GM23338 (cell line): ENCODE measurements at regions not wholly inside any gene's neighbourhood (a gene's known extent, or its start where the extent isn't known, plus 50 kb on each side); places are given as distances from the start of the nearest gene placed in this dataset.

Source experiments
- ATAC-seq: fragments of 200-7000 bp; cut with Tn5 transposase; 3 replicates; pipeline ENCODE4 v1.9.1; 2020
- DNase-seq: peaks from one replicate; pipeline ENCODE4 v3.0.0-alpha.2; 2015; ENCODE audit warnings: low spot score
- H2AFZ ChIP-seq: fragments of 200-600 bp; sonication (generic); 2 replicates; pipeline ENCODE4 v1.8.0; 2016; ENCODE audit warnings: antibody characterized with exemption, mild to moderate bottlenecking, moderate library complexity
- H3F3A ChIP-seq: fragments of 200-600 bp; sonication (generic); replicated peaks from 2 replicates; pipeline ENCODE4 v1.8.0; 2017; ENCODE audit warnings: antibody characterized with exemption, mixed run types, low read depth
- H3K27ac ChIP-seq: fragments of 200-600 bp; sonication (generic); 2 replicates; pipeline ENCODE4 v1.6.1; 2016; ENCODE audit warnings: low read depth
- H3K27me3 ChIP-seq: fragments of 200-600 bp; sonication (generic); 2 replicates; pipeline ENCODE4 v1.8.0; 2016; ENCODE audit warnings: mild to moderate bottlenecking, mixed run types, moderate library complexity; ENCODE audit not compliant: insufficient read depth
- H3K36me3 ChIP-seq: fragments of 200-600 bp; sonication (generic); 2 replicates; pipeline ENCODE4 v1.8.0; 2016; ENCODE audit warnings: mild to moderate bottlenecking; ENCODE audit not compliant: insufficient read depth
- H3K4me1 ChIP-seq: fragments of 200-600 bp; sonication (generic); 2 replicates; pipeline ENCODE4 v1.8.0; 2016; ENCODE audit warnings: mild to moderate bottlenecking, moderate library complexity; ENCODE audit not compliant: insufficient read depth
- H3K4me2 ChIP-seq: fragments of 200-600 bp; sonication (generic); 2 replicates; pipeline ENCODE4 v1.7.1; 2017; ENCODE audit warnings: mixed run types
- H3K4me3 ChIP-seq: fragments of 200-600 bp; sonication (generic); 2 replicates; pipeline ENCODE4 v1.6.1; 2016; ENCODE audit warnings: mixed run types
- H3K79me2 ChIP-seq: fragments of 200-600 bp; sonication (generic); replicated peaks from 2 replicates; pipeline ENCODE4 v1.8.0; 2017; ENCODE audit warnings: mild to moderate bottlenecking; ENCODE audit not compliant: insufficient read depth
- H3K9me2 ChIP-seq: fragments of 200-600 bp; sonication (generic); 2 replicates; pipeline ENCODE4 v1.8.0; 2017; ENCODE audit not compliant: insufficient read depth
- H4K20me1 ChIP-seq: fragments of 200-600 bp; sonication (generic); replicated peaks from 2 replicates; pipeline ENCODE4 v1.8.0; 2017; ENCODE audit warnings: mild to moderate bottlenecking; ENCODE audit not compliant: insufficient read depth
- H3K27ac Mint-ChIP-seq: 2 replicates; pipeline ENCODE4 v1.8.0; 2020; ENCODE audit warnings: inconsistent platforms, mild to moderate bottlenecking, moderate library complexity, mixed read lengths
- H3K27me3 Mint-ChIP-seq: 3 replicates; pipeline ENCODE4 v1.8.0; 2022; ENCODE audit warnings: low read depth, mild to moderate bottlenecking, moderate library complexity, mixed read lengths, inconsistent platforms; ENCODE audit not compliant: insufficient read depth, poor library complexity
- H3K36me3 Mint-ChIP-seq: 3 replicates; pipeline ENCODE4 v1.8.0; 2021; ENCODE audit warnings: low read depth, mild to moderate bottlenecking, inconsistent platforms, moderate library complexity, mixed read lengths
- H3K4me1 Mint-ChIP-seq: 3 replicates; pipeline ENCODE4 v1.8.0; 2020; ENCODE audit warnings: mild to moderate bottlenecking, inconsistent platforms, mixed read lengths
- H3K4me3 Mint-ChIP-seq: 3 replicates; pipeline ENCODE4 v1.8.0; 2021; ENCODE audit warnings: moderate library complexity, mild to moderate bottlenecking, inconsistent platforms, mixed read lengths
- H3K9me3 Mint-ChIP-seq: 3 replicates; pipeline ENCODE4 v1.8.0; 2020; ENCODE audit warnings: moderate library complexity, mild to moderate bottlenecking, inconsistent platforms, mixed read lengths
- CREB1 ChIP-seq: fragments of 250-450 bp; sonication (Bioruptor Pico); IDR thresholded peaks from 2 replicates; pipeline ENCODE4 v1.5.0; 2020; ENCODE audit warnings: low read depth, mild to moderate bottlenecking, moderate library complexity
- EZH2 ChIP-seq: fragments of 200-600 bp; sonication (generic); IDR thresholded peaks from one replicate; pipeline ENCODE4 v1.8.0; 2017; ENCODE audit warnings: antibody characterized with exemption, mild to moderate bottlenecking, low read depth; ENCODE audit not compliant: unreplicated experiment
- EZH2phosphoT487 ChIP-seq: fragments of 200-600 bp; sonication (generic); IDR thresholded peaks from one replicate; pipeline ENCODE4 v1.8.1; 2018; ENCODE audit warnings: antibody characterized with exemption; ENCODE audit not compliant: unreplicated experiment
- JUNB ChIP-seq: IDR thresholded peaks from one replicate; pipeline ENCODE4 v1.6.1; 2016; ENCODE audit warnings: antibody characterized with exemption; ENCODE audit not compliant: unreplicated experiment
- NANOG ChIP-seq: IDR thresholded peaks from 2 replicates; pipeline ENCODE4 v1.6.1; 2016; ENCODE audit warnings: antibody characterized with exemption, borderline replicate concordance
- POLR2AphosphoS5 ChIP-seq: IDR thresholded peaks from 2 replicates; pipeline ENCODE4 v1.6.1; 2016; ENCODE audit warnings: antibody characterized with exemption, low read depth
- STAT1 ChIP-seq: IDR thresholded peaks from one replicate; pipeline ENCODE4 v1.6.1; 2016; ENCODE audit warnings: antibody characterized with exemption; ENCODE audit not compliant: unreplicated experiment
- ZNF114 ChIP-seq: fragments of 250-450 bp; sonication (Bioruptor Pico); IDR thresholded peaks from 2 replicates; pipeline ENCODE4 v1.5.0; 2020; ENCODE audit warnings: mild to moderate bottlenecking, moderate library complexity
- ZNF331 ChIP-seq: fragments of 250-450 bp; sonication (Bioruptor Pico); IDR thresholded peaks from 2 replicates; pipeline ENCODE4 v1.5.0; 2020; ENCODE audit warnings: low read depth, mild to moderate bottlenecking, moderate library complexity
- TF ChIP-seq, protein P1 (sequence below): fragments of 250-450 bp; sonication (Bioruptor Pico); IDR thresholded peaks from 2 replicates; pipeline ENCODE4 v1.5.0; 2020; ENCODE audit warnings: mild to moderate bottlenecking, moderate library complexity
- TF ChIP-seq, protein P2 (sequence below): IDR thresholded peaks from 2 replicates; pipeline ENCODE4 v1.6.1; 2016; ENCODE audit warnings: antibody characterized with exemption
- TF ChIP-seq, protein P3 (sequence below): IDR thresholded peaks from one replicate; pipeline ENCODE4 v1.6.1; 2018; ENCODE audit warnings: antibody characterized with exemption; ENCODE audit not compliant: unreplicated experiment
- TF ChIP-seq, protein P4 (sequence below), 2 experiments: fragments of 200-600 bp in 1 of 2; sonication (generic) in 1 of 2; conservative IDR thresholded peaks; 2 replicates each; pipeline versions ENCODE4 v1.5.1 to v1.6.1; 2016 to 2017; ENCODE audit warnings: antibody characterized with exemption in 2 of 2, low read depth in 2 of 2, mild to moderate bottlenecking in 2 of 2, moderate library complexity in 1 of 2

DNA sequence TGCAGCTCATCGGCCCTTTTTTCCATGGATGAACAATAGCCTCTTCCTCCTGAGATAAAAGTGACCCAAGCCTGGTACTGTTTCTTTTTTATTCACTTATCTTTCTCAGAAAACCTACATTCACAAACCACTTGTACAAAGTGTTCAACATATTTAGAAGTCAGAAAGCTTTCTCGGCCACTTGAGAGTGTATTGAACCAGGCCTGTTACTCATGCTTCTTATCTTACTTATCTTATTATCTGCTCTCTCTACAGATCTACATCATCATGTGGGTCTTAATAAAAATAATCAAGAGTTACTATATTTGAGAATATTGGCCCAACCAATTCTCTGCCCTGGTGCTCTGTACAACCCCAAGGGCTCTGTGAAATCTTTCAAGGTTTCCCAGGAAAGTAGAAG, 242.1 kb downstream of the MREG start:
- H3K27me3 ChIP-seq: no peaks in the 10 kb centered on the region
- TF ChIP-seq ZNF114 (CRISPR knock-in tag): no peak
- no peak for TF ChIP-seq EZH2
- no peak for TF ChIP-seq ZNF331 (CRISPR knock-in tag)
- no peak for TF ChIP-seq CREB1 (CRISPR knock-in tag)
- TF ChIP-seq, protein P1, sequence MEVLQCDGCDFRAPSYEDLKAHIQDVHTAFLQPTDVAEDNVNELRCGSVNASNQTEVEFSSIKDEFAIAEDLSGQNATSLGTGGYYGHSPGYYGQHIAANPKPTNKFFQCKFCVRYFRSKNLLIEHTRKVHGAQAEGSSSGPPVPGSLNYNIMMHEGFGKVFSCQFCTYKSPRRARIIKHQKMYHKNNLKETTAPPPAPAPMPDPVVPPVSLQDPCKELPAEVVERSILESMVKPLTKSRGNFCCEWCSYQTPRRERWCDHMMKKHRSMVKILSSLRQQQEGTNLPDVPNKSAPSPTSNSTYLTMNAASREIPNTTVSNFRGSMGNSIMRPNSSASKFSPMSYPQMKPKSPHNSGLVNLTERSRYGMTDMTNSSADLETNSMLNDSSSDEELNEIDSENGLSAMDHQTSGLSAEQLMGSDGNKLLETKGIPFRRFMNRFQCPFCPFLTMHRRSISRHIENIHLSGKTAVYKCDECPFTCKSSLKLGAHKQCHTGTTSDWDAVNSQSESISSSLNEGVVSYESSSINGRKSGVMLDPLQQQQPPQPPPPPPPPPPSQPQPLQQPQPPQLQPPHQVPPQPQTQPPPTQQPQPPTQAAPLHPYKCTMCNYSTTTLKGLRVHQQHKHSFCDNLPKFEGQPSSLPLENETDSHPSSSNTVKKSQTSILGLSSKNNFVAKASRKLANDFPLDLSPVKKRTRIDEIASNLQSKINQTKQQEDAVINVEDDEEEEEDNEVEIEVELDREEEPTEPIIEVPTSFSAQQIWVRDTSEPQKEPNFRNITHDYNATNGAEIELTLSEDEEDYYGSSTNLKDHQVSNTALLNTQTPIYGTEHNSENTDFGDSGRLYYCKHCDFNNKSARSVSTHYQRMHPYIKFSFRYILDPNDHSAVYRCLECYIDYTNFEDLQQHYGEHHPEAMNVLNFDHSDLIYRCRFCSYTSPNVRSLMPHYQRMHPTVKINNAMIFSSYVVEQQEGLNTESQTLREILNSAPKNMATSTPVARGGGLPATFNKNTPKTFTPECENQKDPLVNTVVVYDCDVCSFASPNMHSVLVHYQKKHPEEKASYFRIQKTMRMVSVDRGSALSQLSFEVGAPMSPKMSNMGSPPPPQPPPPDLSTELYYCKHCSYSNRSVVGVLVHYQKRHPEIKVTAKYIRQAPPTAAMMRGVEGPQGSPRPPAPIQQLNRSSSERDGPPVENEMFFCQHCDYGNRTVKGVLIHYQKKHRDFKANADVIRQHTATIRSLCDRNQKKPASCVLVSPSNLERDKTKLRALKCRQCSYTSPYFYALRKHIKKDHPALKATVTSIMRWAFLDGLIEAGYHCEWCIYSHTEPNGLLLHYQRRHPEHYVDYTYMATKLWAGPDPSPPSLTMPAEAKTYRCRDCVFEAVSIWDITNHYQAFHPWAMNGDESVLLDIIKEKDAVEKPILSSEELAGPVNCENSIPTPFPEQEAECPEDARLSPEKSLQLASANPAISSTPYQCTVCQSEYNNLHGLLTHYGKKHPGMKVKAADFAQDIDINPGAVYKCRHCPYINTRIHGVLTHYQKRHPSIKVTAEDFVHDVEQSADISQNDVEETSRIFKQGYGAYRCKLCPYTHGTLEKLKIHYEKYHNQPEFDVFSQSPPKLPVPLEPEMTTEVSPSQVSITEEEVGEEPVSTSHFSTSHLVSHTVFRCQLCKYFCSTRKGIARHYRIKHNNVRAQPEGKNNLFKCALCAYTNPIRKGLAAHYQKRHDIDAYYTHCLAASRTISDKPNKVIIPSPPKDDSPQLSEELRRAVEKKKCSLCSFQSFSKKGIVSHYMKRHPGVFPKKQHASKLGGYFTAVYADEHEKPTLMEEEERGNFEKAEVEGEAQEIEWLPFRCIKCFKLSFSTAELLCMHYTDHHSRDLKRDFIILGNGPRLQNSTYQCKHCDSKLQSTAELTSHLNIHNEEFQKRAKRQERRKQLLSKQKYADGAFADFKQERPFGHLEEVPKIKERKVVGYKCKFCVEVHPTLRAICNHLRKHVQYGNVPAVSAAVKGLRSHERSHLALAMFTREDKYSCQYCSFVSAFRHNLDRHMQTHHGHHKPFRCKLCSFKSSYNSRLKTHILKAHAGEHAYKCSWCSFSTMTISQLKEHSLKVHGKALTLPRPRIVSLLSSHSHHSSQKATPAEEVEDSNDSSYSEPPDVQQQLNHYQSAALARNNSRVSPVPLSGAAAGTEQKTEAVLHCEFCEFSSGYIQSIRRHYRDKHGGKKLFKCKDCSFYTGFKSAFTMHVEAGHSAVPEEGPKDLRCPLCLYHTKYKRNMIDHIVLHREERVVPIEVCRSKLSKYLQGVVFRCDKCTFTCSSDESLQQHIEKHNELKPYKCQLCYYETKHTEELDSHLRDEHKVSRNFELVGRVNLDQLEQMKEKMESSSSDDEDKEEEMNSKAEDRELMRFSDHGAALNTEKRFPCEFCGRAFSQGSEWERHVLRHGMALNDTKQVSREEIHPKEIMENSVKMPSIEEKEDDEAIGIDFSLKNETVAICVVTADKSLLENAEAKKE: no peak
- TF ChIP-seq, protein P2, sequence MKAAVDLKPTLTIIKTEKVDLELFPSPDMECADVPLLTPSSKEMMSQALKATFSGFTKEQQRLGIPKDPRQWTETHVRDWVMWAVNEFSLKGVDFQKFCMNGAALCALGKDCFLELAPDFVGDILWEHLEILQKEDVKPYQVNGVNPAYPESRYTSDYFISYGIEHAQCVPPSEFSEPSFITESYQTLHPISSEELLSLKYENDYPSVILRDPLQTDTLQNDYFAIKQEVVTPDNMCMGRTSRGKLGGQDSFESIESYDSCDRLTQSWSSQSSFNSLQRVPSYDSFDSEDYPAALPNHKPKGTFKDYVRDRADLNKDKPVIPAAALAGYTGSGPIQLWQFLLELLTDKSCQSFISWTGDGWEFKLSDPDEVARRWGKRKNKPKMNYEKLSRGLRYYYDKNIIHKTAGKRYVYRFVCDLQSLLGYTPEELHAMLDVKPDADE: no peak
- TF ChIP-seq NANOG: no peak
- TF ChIP-seq, protein P3, sequence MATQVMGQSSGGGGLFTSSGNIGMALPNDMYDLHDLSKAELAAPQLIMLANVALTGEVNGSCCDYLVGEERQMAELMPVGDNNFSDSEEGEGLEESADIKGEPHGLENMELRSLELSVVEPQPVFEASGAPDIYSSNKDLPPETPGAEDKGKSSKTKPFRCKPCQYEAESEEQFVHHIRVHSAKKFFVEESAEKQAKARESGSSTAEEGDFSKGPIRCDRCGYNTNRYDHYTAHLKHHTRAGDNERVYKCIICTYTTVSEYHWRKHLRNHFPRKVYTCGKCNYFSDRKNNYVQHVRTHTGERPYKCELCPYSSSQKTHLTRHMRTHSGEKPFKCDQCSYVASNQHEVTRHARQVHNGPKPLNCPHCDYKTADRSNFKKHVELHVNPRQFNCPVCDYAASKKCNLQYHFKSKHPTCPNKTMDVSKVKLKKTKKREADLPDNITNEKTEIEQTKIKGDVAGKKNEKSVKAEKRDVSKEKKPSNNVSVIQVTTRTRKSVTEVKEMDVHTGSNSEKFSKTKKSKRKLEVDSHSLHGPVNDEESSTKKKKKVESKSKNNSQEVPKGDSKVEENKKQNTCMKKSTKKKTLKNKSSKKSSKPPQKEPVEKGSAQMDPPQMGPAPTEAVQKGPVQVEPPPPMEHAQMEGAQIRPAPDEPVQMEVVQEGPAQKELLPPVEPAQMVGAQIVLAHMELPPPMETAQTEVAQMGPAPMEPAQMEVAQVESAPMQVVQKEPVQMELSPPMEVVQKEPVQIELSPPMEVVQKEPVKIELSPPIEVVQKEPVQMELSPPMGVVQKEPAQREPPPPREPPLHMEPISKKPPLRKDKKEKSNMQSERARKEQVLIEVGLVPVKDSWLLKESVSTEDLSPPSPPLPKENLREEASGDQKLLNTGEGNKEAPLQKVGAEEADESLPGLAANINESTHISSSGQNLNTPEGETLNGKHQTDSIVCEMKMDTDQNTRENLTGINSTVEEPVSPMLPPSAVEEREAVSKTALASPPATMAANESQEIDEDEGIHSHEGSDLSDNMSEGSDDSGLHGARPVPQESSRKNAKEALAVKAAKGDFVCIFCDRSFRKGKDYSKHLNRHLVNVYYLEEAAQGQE: no peak
- TF ChIP-seq STAT1: no peak
- no peak for TF ChIP-seq POLR2AphosphoS5
- TF ChIP-seq JUNB: no peak
- TF ChIP-seq EZH2phosphoT487: no peak
- TF ChIP-seq, protein P4, sequence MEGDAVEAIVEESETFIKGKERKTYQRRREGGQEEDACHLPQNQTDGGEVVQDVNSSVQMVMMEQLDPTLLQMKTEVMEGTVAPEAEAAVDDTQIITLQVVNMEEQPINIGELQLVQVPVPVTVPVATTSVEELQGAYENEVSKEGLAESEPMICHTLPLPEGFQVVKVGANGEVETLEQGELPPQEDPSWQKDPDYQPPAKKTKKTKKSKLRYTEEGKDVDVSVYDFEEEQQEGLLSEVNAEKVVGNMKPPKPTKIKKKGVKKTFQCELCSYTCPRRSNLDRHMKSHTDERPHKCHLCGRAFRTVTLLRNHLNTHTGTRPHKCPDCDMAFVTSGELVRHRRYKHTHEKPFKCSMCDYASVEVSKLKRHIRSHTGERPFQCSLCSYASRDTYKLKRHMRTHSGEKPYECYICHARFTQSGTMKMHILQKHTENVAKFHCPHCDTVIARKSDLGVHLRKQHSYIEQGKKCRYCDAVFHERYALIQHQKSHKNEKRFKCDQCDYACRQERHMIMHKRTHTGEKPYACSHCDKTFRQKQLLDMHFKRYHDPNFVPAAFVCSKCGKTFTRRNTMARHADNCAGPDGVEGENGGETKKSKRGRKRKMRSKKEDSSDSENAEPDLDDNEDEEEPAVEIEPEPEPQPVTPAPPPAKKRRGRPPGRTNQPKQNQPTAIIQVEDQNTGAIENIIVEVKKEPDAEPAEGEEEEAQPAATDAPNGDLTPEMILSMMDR (conservative IDR thresholded peaks at IDR 0.05; ENCODE audit: low read depth in 2 of 2): no peak
- Mint-ChIP-seq H3K27ac (no peak overlapping the region), H3K4me1 (peaks cover 20% of the 10 kb centered on the region; the same call in 2 of the 3 replicates), H3K27me3 (no peaks in the 10 kb centered on the region), H3K9me3 (no peaks in the 10 kb centered on the region; the same call in 2 of the 3 replicates), H3K4me3 (no peak overlapping the region), H3K36me3 (no peaks in the 10 kb centered on the region; the same call in 2 of the 3 replicates)
- no peaks in the 10 kb centered on the region for H4K20me1 ChIP-seq
- H3K4me1 ChIP-seq: peaks cover 11% of the 10 kb centered on the region
- no peak overlapping the region for H3K4me3 ChIP-seq
- peaks cover 5% of the 10 kb centered on the region; the same call in 1 of the 2 replicates for H3K9me2 ChIP-seq
- no peak overlapping the region for H3K27ac ChIP-seq
- ATAC-seq (no peak), DNase-seq (no peak)
- H3F3A ChIP-seq: no peaks in the 10 kb centered on the region
- no peaks in the 10 kb centered on the region; the same call in 1 of the 2 replicates for H3K36me3 ChIP-seq
- H2AFZ ChIP-seq: peak overlapping the region; percentile 61
- H3K4me2 ChIP-seq: no peak overlapping the region
- H3K79me2 ChIP-seq: no peaks in the 10 kb centered on the region
